CMK (cell line): ENCODE measurements at regions not wholly inside any gene's neighbourhood (a gene's known extent, or its start where the extent isn't known, plus 50 kb on each side); places are given as distances from the start of the nearest gene placed in this dataset.

ENCODE experiments used
- DNase-seq: peaks from one replicate; pipeline ENCODE4 v3.0.0-alpha.2; 2010; ENCODE audit warnings: low read depth

GRCh38 chr1:106435269-106435668 lies 621.2 kb upstream of the PRMT6 start:
- peak; percentile 4 for DNase-seq

GRCh38 chr1:106439475-106439874 lies 617.0 kb upstream of the PRMT6 start:
- no peak for DNase-seq

GRCh38 chr1:106447466-106447865 lies 609.0 kb upstream of the PRMT6 start:
- DNase-seq: no peak

GRCh38 chr1:106456832-106457231 lies 599.6 kb upstream of the PRMT6 start:
- DNase-seq: no peak

GRCh38 chr1:106457368-106457767 lies 599.1 kb upstream of the PRMT6 start:
- no peak for DNase-seq

- DNase-seq: no peak
These were observed 597.6 kb upstream of the PRMT6 start for GRCh38 chr1:106458866-106459265.

GRCh38 chr1:106459418-106459817 lies 597.1 kb upstream of the PRMT6 start:
- no peak for DNase-seq

- DNase-seq: no peak
These were observed 590.8 kb upstream of the PRMT6 start for GRCh38 chr1:106465666-106466065.

- DNase-seq: no peak
These were observed 575.8 kb upstream of the PRMT6 start for GRCh38 chr1:106480629-106481028.

GRCh38 chr1:106492880-106493279 lies 563.6 kb upstream of the PRMT6 start:
- no peak for DNase-seq

- DNase-seq: no peak
These were observed 561.8 kb upstream of the PRMT6 start for GRCh38 chr1:106494646-106495045.

- no peak for DNase-seq
These were observed 558.2 kb upstream of the PRMT6 start for GRCh38 chr1:106498238-106498637.

GRCh38 chr1:106502659-106503058 lies 553.8 kb upstream of the PRMT6 start:
- DNase-seq: no peak

GRCh38 chr1:106515375-106515774 lies 541.1 kb upstream of the PRMT6 start:
- DNase-seq: no peak

GRCh38 chr1:106517224-106517623 lies 539.2 kb upstream of the PRMT6 start:
- no peak for DNase-seq

- no peak for DNase-seq
These were observed 533.0 kb upstream of the PRMT6 start for GRCh38 chr1:106523497-106523896.

GRCh38 chr1:106524631-106525030 lies 531.8 kb upstream of the PRMT6 start:
- no peak for DNase-seq

GRCh38 chr1:106526650-106527049 lies 529.8 kb upstream of the PRMT6 start:
- no peak for DNase-seq

GRCh38 chr1:106534612-106535011 lies 521.9 kb upstream of the PRMT6 start:
- DNase-seq: no peak

GRCh38 chr1:106536741-106537140 lies 519.7 kb upstream of the PRMT6 start:
- no peak for DNase-seq

GRCh38 chr1:106548726-106549125 lies 507.7 kb upstream of the PRMT6 start:
- DNase-seq: no peak

- no peak for DNase-seq
These were observed 502.2 kb upstream of the PRMT6 start for GRCh38 chr1:106554294-106554693.

GRCh38 chr1:106555571-106555970 lies 500.9 kb upstream of the PRMT6 start:
- no peak for DNase-seq

- no peak for DNase-seq
These were observed 492.3 kb upstream of the PRMT6 start for GRCh38 chr1:106564192-106564591.
